Erythroblast (primary cell): ENCODE measurements at regions not wholly inside any gene's neighbourhood (a gene's known extent, or its start where the extent isn't known, plus 50 kb on each side); places are given as distances from the start of the nearest gene placed in this dataset.

Source experiments
- GATA1 ChIP-seq: IDR thresholded peaks from 2 replicates; pipeline ENCODE4 v1.6.1; 2011; ENCODE audit warnings: low read depth, mild to moderate bottlenecking, control low read depth, low read length, moderate library complexity
- POLR2A ChIP-seq: IDR thresholded peaks from 2 replicates; pipeline ENCODE4 v1.6.1; 2011; ENCODE audit warnings: mild to moderate bottlenecking, low read length

- TF ChIP-seq POLR2A, result no peak
- TF ChIP-seq GATA1, result no peak
Observed at GRCh38 chr12:127888943-127889719, 377.8 kb upstream of the TMEM132C start.
